CD14-positive monocyte (primary cell): ENCODE measurements at regions not wholly inside any gene's neighbourhood (a gene's known extent, or its start where the extent isn't known, plus 50 kb on each side); places are given as distances from the start of the nearest gene placed in this dataset.

Source experiments
- DNase-seq, 3 donors: peaks; one replicate each; pipeline ENCODE4 v3.0.0-alpha.2; 2011 to 2022
- H2AFZ ChIP-seq: 2 replicates; pipeline ENCODE4 v1.6.0; 2012; ENCODE audit warnings: mild to moderate bottlenecking, low read depth, low read length, inconsistent platforms; ENCODE audit not compliant: insufficient read depth, poor library complexity, severe bottlenecking
- H3K27ac ChIP-seq, 2 donors: 1 replicate in 1 of 2; 2 replicates in 1 of 2; pipeline ENCODE4 v1.5.1; 2012 to 2013; ENCODE audit warnings: low read length in 2 of 2, control low read depth in 1 of 2, inconsistent platforms in 1 of 2, low read depth in 1 of 2, mild to moderate bottlenecking in 1 of 2
- H3K27me3 ChIP-seq, 2 donors: one replicate each; pipeline versions ENCODE4 v1.6.0 to v1.6.1; 2011 to 2013; ENCODE audit warnings: low read length in 2 of 2; ENCODE audit not compliant: control insufficient read depth in 2 of 2, insufficient read depth in 2 of 2
- H3K36me3 ChIP-seq, 2 donors: replicated peaks in 1 of 2; 1 replicate in 1 of 2; 2 replicates in 1 of 2; pipeline versions ENCODE4 v1.5.1 to v1.6.1; 2012 to 2013; ENCODE audit warnings: low read length in 2 of 2, control low read depth in 1 of 2, inconsistent platforms in 1 of 2, mild to moderate bottlenecking in 1 of 2; ENCODE audit not compliant: insufficient read depth in 2 of 2, control insufficient read depth in 1 of 2
- H3K4me1 ChIP-seq, 2 donors: 1 replicate in 1 of 2; 2 replicates in 1 of 2; pipeline versions ENCODE4 v1.5.1 to v1.6.1; 2012 to 2013; ENCODE audit warnings: low read length in 2 of 2, control low read depth in 1 of 2, inconsistent platforms in 1 of 2, mild to moderate bottlenecking in 1 of 2, moderate library complexity in 1 of 2; ENCODE audit not compliant: insufficient read depth in 2 of 2, control insufficient read depth in 1 of 2
- H3K4me2 ChIP-seq: replicated peaks from 2 replicates; pipeline ENCODE3; 2012; ENCODE audit warnings: low read length, moderate library complexity, mild to moderate bottlenecking; ENCODE audit not compliant: poor library complexity, severe bottlenecking; ENCODE audit errors: extremely low read depth
- H3K4me3 ChIP-seq, 3 experiments: fragments of 200-600 bp in 1 of 3; sonication (generic) in 1 of 3; replicated peaks in 1 of 3; 1 replicate in 2 of 3; 2 replicates in 1 of 3; pipeline ENCODE4 v1.5.1; 2011 to 2013; ENCODE audit warnings: low read length in 3 of 3, mild to moderate bottlenecking in 3 of 3, control low read depth in 2 of 3, low read depth in 2 of 3, inconsistent platforms in 1 of 3, moderate library complexity in 1 of 3
- H3K79me2 ChIP-seq: 2 replicates; pipeline ENCODE4 v1.6.0; 2012; ENCODE audit warnings: mild to moderate bottlenecking, control low read depth, inconsistent platforms, low read length, moderate library complexity; ENCODE audit not compliant: insufficient read depth
- H3K9ac ChIP-seq: 2 replicates; pipeline ENCODE4 v1.6.0; 2017; ENCODE audit warnings: low read length, mild to moderate bottlenecking; ENCODE audit not compliant: insufficient read depth, poor library complexity, severe bottlenecking
- H3K9me3 ChIP-seq, 2 donors: replicated peaks in 1 of 2; 1 replicate in 1 of 2; 2 replicates in 1 of 2; pipeline versions ENCODE4 v1.5.1 to v1.6.1; 2012 to 2013; ENCODE audit warnings: low read length in 2 of 2, control low read depth in 1 of 2; ENCODE audit not compliant: control insufficient read depth in 1 of 2, insufficient read depth in 1 of 2
- H4K20me1 ChIP-seq: 2 replicates; pipeline ENCODE4 v1.6.0; 2012; ENCODE audit warnings: mild to moderate bottlenecking, low read length, control low read depth, moderate library complexity; ENCODE audit not compliant: insufficient read depth
- H3K27ac Mint-ChIP-seq, 7 donors: one replicate each; pipeline ENCODE4 v1.8.0; 2020; ENCODE audit warnings: mild to moderate bottlenecking in 7 of 7, mixed read lengths in 7 of 7, moderate library complexity in 6 of 7, inconsistent platforms in 2 of 7
- H3K27me3 Mint-ChIP-seq, 3 donors: one replicate each; pipeline ENCODE4 v1.8.0; 2021 to 2022; ENCODE audit warnings: low read depth in 3 of 3, mild to moderate bottlenecking in 3 of 3, mixed read lengths in 3 of 3, moderate library complexity in 3 of 3, inconsistent platforms in 1 of 3
- H3K36me3 Mint-ChIP-seq, 2 donors: one replicate each; pipeline ENCODE4 v1.8.0; 2020; ENCODE audit warnings: mixed read lengths in 2 of 2, inconsistent platforms in 1 of 2, mild to moderate bottlenecking in 1 of 2
- H3K4me1 Mint-ChIP-seq: one replicate; pipeline ENCODE4 v1.8.0; 2020; ENCODE audit warnings: mild to moderate bottlenecking, mixed read lengths
- H3K4me3 Mint-ChIP-seq, 2 donors: one replicate each; pipeline ENCODE4 v1.8.0; 2020; ENCODE audit warnings: mild to moderate bottlenecking in 2 of 2, mixed read lengths in 2 of 2, moderate library complexity in 1 of 2
- H3K9me3 Mint-ChIP-seq, 7 donors: one replicate each; pipeline ENCODE4 v1.8.0; 2020 to 2022; ENCODE audit warnings: mixed read lengths in 7 of 7, mild to moderate bottlenecking in 6 of 7, moderate library complexity in 6 of 7, inconsistent platforms in 2 of 7
- WGBS: methylation state at CpG from one replicate; pipeline ENCODE4 v1.1.5; 2013; ENCODE audit warnings: missing lambda C conversion rate; ENCODE audit not compliant: insufficient coverage; 5-methylcytosine and 5-hydroxymethylcytosine counted together
- intact Hi-C, 2 donors: fragments of 100-400 bp; cut with micrococcal nuclease; formaldehyde crosslinking; loops; one replicate each; pipeline versions ENCODE4 v1.15.0 to v1.15.1; 2023
- TF ChIP-seq, protein P1 (sequence below): fragments of 200-600 bp; IDR thresholded peaks from one replicate; pipeline ENCODE4 v1.8.0; 2022; ENCODE audit warnings: antibody characterized with exemption, mild to moderate bottlenecking

DNA sequence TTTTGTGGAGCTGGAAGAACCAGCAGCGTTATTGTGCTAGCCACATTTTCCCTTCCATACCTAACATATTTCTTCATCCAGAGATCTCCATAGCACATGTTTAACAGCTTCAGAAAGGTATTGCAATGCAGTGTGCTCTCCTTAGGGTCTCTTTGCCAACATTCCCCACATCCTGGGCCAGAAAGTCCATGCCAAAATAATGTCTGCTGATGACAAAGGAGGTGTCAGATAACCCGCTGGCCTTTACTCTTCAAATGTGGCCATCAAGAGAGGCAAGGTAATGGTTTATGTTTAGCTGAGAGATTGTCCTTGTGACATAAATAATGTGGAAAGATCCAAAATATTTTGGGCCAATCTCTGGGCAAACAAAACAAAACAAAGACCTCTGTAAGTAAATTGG is 1027.7 kb downstream of the NLGN4Y start:
- H3K4me1 Mint-ChIP-seq: no peaks in the 10 kb centered on the region
- Histone ChIP-seq H3K4me1 (no peaks in the 10 kb centered on the region), H3K36me3 (no peaks in the 10 kb centered on the region), H2AFZ (no peak overlapping the region), H3K9me3 (no peaks in the 10 kb centered on the region), H4K20me1 (no peaks in the 10 kb centered on the region), H3K4me3 (no peak overlapping the region), H3K79me2 (no peaks in the 10 kb centered on the region), H3K27ac (no peak overlapping the region), H3K9ac (no peak overlapping the region), H3K27me3 (no peaks in the 10 kb centered on the region), H3K4me2 (no peak overlapping the region)
- H3K27me3 Mint-ChIP-seq: no peaks in the 10 kb centered on the region
- WGBS: no CpG with 5 or more reads among the region's 2 CpGs
- no peak overlapping the region for H3K4me3 Mint-ChIP-seq
- TF ChIP-seq, protein P1, sequence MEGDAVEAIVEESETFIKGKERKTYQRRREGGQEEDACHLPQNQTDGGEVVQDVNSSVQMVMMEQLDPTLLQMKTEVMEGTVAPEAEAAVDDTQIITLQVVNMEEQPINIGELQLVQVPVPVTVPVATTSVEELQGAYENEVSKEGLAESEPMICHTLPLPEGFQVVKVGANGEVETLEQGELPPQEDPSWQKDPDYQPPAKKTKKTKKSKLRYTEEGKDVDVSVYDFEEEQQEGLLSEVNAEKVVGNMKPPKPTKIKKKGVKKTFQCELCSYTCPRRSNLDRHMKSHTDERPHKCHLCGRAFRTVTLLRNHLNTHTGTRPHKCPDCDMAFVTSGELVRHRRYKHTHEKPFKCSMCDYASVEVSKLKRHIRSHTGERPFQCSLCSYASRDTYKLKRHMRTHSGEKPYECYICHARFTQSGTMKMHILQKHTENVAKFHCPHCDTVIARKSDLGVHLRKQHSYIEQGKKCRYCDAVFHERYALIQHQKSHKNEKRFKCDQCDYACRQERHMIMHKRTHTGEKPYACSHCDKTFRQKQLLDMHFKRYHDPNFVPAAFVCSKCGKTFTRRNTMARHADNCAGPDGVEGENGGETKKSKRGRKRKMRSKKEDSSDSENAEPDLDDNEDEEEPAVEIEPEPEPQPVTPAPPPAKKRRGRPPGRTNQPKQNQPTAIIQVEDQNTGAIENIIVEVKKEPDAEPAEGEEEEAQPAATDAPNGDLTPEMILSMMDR: no peak
- intact Hi-C loops: no loop called here
- no peaks in the 10 kb centered on the region for H3K9me3 Mint-ChIP-seq
- no peak overlapping the region for H3K27ac Mint-ChIP-seq
- no peaks in the 10 kb centered on the region for H3K36me3 Mint-ChIP-seq
- no peak for DNase-seq

DNA sequence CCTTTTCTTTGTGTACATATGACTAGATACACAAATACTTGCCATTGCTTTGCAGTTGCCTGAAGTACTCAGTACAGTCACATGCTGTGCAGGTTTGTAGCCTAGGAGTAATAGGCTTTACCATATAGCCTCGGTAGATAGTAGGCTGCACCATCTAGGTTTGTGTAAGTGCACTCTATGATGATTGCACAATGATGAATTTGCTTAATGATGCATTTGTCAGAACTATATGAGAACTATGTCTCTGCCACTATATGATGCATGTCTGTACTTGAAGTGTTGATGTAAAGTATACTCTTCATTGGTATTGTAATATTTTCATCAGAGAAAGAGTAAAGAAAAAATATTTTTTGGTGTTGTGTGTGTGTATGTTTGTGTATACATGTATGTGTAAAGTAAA is 1030.7 kb downstream of the NLGN4Y start:
- TF ChIP-seq, protein P1: no peak
- H3K9me3 Mint-ChIP-seq: peaks cover 0 to 2% (median 0%) of the 10 kb centered on the region in 7 donors
- DNase-seq: no peak

More for the DNA sequence above, 1030.7 kb downstream of the NLGN4Y start:
- Histone ChIP-seq H3K4me1 (no peaks in the 10 kb centered on the region), H3K4me2 (no peak overlapping the region), H4K20me1 (no peaks in the 10 kb centered on the region), H3K27ac (no peak overlapping the region), H3K79me2 (no peaks in the 10 kb centered on the region), H3K9me3 (no peaks in the 10 kb centered on the region), H3K27me3 (no peaks in the 10 kb centered on the region), H3K36me3 (no peaks in the 10 kb centered on the region), H3K4me3 (no peak overlapping the region), H2AFZ (no peak overlapping the region), H3K9ac (no peak overlapping the region)
- Mint-ChIP-seq H3K27me3 (no peaks in the 10 kb centered on the region), H3K4me1 (no peaks in the 10 kb centered on the region), H3K27ac (no peak overlapping the region), H3K36me3 (no peaks in the 10 kb centered on the region), H3K4me3 (no peak overlapping the region)
- WGBS: no CpG with 5 or more reads among the region's 1 CpG
- intact Hi-C loops: no loop called here
